Inflammatory macrophage treated with lipopolysaccharide for 4 hours (primary cell): ENCODE measurements at regions not wholly inside any gene's neighbourhood (a gene's known extent, or its start where the extent isn't known, plus 50 kb on each side); places are given as distances from the start of the nearest gene placed in this dataset.

Source experiments
- DNase-seq: peaks from one replicate; pipeline ENCODE4 v3.0.0-alpha.2; 2020

DNA sequence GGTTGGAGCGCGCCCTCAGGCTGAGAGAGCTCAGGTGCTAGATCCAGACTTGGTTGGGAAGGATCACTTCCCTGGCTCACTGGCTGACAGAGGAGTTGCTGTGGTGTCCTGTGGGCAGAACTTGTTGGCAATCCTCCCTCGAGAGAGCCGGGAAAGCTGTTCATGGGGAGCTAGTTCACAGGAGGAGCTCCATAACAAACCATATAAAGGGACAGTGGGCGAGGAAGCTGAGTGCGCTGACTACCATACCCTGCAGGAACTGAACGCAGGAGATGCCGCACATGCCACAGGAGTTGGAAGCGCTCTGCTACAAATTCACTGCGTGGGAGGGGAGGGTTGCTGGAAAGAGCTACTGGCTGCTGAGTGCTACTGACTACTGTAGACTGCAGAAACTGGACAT lies 243.2 kb downstream of the OGFRL1 start:
- no peak for DNase-seq

DNA sequence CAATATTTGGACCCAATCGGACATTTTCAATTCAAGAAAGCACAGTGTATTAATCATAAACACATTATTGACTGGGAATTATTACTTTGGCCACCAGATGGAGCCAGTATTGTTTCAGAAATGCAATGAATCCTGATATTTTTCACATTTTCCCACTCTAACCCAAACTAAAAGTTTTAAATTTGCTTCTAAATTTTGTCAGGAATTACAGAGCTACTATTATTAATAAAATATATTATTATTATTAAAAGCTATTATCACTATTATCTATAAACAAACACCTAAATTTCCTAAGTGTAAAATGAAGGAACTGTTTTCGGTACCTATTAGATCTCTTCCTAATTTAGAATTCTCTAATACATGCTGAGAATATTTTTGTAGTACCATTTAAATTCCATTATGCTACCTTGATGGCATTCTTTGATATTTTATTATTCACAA lies 245.3 kb downstream of the OGFRL1 start:
- peak; percentile 10 for DNase-seq

DNA sequence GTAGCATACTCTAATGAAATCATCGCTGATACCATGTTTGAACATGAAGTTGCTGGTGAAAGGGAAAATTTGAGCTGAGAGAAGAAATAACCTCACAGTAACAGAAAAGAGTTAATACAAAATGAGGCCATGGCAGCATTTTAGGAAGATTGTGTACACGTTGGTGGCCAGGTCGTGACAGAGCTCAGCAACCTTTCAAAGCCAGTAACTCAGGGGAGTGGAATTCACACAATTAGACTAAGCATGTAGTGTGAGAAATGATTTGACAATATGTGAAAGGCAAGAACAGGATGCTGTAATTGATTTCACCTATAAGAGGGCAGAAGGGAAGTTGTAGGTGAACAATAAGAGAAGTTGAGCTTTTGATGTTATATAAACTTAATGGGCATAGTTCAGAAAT lies 246.3 kb downstream of the OGFRL1 start:
- no peak for DNase-seq

DNA sequence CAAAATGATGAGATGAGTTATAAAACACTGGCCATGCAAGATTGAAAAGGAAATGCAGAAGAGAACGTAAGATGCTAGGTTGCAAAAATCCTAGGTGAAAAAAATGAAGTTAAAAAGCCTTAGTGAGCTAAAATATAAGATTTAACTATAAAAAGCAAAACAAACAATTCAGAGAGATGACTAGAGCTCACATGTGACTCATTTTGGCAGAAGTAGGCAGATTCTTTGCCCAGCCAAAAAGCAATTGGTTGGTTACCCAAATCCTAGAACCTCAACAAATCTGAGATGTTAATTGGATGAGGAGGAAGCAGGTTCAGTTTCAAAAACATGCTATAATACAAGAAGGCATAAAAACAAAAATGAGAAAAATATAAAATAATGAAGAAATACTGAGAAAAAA lies 249.1 kb downstream of the OGFRL1 start:
- no peak for DNase-seq

DNA sequence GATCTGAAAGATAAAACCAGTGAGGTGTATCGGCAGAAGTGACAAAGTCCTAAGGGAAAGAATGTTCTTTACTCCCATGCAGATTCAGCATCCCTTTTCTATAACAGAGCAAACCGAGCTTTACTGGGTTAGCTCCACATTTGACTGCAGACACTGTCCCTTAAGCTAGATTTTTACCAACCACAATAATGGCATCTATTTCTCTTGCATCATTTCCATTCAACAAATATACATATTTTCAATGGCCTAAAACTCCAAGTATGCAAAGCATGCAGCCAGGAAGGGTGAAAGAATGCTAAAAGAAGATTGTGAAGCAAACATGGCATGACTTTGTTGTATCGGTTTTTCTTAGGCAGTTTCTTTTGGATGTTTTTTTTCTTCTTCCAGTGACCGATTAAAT lies 255.4 kb downstream of the OGFRL1 start:
- no peak for DNase-seq

DNA sequence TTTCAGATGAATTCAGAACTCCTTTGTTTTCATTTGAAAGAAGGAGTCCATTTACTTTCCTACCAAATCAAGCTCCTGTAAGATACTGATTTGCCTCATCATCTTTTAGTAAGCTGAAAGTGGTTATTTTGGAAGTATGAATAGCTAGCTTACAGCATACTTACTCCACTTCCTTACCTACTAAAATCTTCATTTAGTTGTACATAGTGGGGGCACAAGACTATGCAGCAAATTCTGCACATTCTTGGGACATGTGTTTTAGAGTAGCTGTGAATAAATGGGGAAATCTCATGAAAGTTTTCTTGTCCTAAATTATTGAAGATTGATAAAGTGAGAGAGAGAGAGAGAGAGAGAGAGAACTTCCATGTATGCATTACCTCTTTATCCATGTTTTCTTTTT lies 256.3 kb downstream of the OGFRL1 start:
- DNase-seq = no peak

DNA sequence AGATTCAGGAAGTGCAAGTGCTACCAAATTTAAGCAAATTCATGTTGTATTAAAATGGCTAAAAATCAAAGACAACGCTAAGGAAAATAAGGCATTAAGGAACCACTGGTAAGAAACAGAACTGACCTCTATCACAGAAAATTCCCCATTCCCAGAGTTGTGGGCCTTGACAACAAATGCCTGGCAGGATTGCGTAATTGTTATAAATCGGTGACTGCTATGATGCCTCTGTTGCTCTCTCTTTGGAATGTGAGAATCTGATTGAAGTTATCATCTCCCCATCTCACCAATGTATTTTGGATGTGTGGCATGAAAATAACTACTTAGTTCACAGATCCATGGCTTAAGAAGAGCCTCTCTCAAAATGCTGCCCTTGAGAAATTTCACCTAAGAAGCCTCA lies 257.3 kb downstream of the OGFRL1 start:
- DNase-seq = no peak

DNA sequence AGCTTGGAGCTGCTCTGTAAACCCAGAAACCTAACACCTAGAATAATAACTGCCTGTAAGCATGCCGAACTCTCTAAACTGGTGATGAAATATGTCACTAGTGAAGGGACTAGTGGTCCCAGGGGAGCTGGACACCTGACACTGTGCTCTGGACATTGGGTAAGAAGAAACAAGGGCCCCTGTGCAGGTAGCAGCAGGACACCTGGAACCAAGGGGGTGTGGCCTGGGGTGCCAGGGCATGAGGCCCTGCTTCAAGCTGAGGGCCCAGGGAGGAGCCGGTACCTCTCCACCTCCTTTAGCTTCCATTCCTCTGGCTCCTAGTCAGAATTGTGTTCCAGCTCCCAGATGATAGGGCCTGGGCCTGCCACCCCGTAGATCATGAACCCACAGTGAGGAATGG lies 263.2 kb downstream of the OGFRL1 start:
- no peak for DNase-seq

DNA sequence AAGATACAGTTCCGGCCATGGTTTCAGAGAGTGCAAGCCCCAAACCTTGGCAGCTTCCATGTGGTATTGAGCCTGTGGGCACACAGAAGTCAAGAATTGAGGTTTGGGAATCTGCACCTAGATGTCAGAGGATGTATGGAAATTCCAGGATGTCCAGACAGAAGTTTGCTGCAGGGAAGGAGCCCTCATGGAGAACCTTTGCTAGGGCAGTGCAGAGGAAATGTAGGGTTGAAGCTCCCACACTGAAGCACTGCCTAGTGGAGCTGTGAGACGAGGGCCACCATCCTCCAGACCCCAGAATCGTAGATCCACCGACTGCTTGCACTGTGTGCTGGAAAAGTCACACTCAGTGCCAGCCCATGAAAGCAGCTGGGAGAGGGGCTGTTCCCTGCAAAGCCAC lies 267.5 kb downstream of the OGFRL1 start:
- DNase-seq = no peak

DNA sequence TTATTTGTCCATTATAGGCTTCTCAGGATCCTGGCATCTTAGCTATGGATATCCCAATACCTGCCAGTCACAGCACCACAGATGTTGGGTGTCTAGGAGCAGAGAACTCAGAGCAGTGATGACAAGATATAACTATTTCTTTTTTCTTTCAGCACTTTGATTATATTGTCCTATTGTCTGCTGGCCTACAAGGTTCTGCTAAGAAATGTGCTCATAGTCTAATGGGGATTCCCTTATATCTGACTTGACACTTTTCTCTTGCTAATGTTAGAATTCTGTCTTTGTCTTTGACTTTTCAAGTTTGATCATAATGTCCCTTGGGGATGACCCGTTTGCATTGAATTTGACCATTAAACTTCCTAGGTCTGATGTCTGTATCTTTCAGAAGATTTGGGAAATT lies 270.4 kb downstream of the OGFRL1 start:
- no peak for DNase-seq

DNA sequence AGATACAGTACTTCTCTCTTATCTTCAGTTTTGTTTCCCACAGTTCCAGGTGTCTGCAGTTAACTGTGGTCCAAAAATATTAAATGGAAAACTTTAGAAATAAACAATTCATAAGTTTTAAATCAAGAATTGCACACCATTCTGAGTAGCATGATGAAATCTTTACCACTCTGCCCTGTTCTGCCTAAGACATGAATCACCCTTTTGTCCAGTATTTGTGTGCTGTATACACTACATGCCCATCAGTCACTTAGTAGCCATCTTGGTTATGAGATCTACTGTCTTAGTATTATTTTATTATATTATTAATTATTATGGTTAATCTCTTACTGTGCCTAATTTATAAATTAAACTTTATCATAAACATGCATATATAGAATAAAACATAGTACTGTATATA lies 279.0 kb downstream of the OGFRL1 start:
- no peak for DNase-seq

DNA sequence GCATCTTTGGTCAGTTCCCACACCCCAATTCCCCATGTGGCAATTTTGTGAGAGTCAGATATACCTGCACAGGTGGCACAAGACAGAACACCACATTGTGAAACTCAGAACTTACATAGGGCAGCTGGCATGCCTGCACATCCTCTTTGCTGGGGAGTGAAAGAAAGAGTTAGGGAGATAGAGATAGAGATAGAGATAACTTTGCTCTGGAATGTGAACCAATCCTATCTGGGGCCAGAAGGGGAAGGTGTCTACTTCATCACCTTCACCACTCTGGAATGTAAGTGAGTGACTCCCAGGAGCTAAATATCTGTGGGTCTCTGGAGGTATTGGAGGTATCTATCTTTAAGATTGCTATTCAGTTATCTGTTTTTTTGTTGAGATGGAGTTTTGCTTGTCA lies 289.2 kb downstream of the OGFRL1 start:
- DNase-seq = no peak

DNA sequence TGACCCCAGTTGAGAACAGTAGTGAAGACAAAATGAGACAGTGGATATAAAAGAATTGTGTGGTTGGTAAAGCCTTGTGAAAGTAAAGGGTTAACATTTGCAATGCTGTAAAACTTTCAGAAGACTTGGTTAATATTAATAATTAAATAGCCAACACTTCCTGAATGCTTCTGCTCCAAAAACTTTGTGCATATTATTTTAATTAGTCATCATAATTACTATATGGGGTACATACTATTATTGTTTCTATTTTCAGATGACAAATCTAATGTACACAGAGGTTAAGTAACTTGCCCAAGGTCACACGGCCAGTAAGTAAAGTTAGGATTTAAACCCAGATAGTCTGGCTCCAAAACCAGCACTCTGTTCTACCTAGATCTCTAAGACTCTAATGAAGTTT lies 291.3 kb downstream of the OGFRL1 start:
- DNase-seq = no peak

DNA sequence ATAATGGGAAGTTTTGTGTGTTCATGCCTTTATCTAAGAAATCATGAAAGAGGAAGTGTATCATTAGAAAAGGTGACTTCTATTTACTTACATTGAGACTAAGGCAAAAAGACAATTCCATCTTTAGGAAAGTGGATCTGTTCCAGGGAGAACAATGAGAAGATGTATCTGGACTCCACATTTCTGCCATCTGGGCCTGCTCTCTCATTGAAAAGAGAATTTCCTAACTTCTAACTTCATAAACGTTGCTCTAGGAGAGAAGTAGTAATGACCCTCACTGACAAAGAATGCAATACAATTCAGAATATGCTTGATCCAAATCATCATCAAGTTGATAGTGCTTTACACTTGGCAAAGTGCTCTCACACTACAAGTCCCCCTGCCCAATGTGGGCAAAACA lies 294.2 kb downstream of the OGFRL1 start:
- DNase-seq = no peak

DNA sequence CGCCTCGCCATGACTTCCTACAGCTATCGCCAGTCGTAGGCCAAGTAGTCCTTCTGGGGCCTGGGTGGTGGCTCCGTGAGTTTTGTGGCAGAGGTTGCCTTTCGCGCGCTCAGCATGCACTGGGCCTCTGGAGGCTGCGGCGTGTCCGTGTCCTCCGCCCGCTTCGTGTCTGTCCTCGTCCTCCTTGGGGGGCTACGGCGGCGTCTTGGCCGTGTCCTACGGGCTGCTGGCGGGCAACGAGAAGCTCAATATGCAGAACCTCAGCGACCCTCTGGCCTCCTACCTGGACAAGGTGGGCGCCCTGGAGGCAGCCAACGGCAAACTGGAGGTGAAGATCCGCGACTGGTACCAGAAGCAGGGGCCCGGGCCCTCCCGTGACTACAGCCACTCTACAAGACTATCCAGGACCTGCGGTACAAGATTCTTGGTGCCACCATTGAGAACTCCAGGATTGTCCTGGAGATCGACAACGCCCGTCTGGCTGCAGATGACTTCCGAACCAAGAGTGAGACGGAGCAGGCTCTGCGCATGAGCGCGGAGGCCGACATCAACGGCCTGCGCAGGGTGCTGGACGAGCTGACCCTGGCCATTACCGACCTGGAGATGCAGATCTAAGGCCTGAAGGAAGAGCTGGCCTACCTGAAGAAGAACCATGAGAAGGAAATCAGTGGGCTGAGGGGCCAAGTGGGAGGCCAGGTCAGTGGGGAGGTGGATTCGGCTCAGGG lies 296.3 kb downstream of the OGFRL1 start:
- no peak for DNase-seq

DNA sequence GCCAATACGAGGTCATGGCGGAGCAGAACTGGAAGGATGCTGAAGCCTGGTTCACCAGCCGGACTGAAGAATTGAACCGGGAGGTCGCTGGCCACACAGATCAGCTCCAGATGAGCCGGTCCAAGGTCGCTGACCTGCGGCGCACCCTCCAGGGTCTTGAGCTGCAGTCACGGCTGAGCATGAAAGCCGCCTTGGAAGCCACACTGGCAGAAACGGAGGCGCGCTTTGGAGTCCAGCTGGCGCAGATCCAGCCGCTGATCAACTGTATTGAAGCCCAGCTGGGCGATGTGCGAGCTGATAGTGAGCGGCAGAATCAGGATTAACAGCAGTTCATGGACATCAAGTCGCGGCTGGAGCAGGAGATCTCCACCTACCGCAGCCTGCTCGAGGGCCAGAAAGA lies 296.9 kb downstream of the OGFRL1 start:
- DNase-seq = no peak

DNA sequence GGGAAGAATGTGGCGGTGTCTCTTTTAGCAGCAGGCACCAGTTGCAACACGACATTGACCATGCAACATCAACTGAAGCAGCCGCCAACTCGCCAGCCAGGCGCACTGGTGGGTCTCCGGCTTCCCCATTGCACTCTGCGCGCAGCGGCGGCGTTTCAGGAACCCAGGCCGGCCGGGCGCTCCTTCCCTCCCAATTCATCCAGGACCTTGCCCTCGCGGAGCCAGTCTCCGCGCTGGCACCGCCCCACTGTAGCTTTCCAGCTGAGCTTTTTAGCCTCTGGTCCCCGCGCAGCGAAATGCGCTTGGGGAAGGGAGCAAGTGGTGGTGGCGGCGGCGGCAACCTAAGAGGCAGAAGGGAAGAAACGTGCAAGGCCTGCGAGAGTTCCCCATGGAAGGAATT lies 297.9 kb upstream of the RIMS1 start:
- DNase-seq = no peak

DNA sequence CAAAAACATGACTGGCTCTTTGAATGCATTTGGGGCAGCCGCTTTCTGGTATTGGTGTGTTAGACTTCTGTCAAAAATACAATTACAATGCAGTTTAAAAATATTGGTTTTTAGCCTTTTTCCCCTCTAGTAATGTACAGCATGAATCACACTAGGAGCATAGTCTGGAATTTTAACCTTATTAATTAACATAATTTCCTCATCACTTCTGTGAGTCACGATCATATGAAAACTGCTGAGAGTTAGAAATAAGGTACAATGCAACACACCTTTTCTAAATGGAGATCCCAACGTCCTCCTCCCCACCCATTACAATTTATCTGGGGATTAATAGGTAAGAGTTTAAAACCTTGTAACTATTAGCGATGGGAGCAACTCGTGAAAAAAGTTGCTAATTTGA lies 297.1 kb upstream of the RIMS1 start:
- DNase-seq = no peak

DNA sequence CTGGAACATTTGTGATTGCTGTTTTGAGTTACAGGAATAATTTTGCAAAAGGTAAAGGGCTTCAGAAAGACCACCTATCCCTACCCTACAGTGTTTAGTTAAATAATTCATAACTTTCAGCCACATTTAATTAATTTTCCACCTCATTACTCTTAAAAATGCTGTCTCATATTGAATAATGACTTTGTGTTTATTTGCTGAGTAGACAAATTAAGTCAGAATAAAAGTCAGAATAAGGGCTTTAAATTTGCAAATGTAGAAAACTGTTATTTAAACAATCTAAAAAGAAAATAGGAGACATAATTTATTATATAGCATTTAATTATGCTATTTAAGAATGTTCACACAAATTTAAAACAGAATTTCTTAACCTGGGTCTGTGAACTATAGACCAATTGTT lies 293.7 kb upstream of the RIMS1 start:
- DNase-seq = no peak

DNA sequence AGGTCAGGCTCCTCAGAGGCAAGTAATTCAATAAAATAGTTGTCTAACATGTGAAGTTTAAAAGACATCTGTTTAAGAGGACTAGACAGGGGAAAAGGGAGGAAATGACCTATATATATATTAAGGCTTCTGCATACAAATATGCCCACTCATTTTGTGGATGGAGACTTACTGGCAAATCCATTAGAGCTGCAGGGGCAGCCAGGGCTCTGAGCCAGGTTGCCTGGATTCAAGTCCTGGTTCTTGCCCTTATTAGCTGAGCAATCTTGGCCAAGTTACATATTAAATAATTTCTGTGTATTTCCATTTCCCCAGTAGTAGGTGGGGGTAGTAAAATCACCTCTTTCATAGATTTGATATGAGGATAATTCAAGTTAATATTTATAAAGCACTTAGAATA lies 287.0 kb upstream of the RIMS1 start:
- no peak for DNase-seq

DNA sequence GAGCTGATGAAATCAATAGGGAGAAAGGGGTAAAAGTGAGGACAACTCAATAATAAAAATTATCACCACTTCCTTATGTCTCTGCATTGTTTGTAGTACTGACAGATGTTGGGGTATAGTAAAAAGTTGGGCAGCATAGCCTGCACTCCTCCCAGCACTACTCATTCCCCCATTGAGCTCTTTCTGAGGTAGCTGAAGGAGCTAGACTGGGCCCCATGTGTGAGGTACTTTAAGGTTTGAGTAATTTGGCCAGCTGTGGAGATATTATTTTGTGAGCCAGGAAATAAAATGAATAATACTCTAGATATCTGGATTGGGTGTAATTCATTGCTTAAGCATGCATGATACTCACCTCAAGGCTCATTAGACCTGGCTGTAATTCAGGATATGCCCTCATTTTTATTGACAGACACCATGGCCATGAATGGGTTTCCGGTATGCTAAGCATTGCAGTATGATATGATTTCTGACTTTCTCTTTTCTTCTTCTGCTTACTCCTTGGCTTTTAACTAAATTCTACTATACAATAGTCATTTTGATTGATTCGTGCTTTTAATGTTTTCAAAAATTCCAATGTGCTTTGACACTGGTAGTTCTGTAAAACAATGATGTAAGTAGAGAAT lies 283.9 kb upstream of the RIMS1 start:
- no peak for DNase-seq

DNA sequence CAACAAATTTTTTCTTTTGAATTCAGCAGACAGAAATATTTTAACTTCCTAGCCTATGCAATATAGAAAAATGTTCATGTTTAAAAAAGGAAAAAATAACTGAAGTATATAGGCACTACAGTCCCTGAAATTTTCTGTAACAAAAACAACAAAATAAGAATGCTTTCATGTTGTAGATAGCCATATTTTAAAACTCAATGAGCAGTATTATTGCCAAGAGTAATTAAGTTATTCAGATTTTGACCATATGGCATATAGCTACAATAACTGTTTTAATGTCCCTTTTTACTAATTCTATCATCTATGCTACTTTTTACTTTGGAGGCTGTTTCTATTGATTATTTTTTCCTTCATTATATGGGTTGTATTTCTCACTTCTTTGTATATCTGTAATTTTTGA lies 283.3 kb upstream of the RIMS1 start:
- no peak for DNase-seq

DNA sequence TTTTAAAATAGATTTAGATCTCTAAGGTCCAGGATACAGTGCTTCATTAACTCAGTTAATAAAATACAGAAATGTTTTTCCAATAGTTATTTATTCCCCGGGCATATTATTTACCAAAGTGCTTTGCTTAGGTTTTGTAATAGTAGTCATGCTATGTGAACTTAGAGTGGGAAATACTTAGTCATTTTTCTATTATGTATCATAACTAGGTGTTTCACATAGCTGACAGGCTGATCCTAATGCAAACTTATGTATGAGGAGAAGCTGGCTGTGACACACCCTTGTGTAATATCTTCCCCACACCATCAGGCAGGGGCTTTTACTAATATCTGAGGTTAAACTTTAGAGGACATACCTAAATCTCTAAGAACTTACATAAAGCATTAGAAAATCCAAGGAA lies 277.7 kb upstream of the RIMS1 start:
- DNase-seq = no peak

DNA sequence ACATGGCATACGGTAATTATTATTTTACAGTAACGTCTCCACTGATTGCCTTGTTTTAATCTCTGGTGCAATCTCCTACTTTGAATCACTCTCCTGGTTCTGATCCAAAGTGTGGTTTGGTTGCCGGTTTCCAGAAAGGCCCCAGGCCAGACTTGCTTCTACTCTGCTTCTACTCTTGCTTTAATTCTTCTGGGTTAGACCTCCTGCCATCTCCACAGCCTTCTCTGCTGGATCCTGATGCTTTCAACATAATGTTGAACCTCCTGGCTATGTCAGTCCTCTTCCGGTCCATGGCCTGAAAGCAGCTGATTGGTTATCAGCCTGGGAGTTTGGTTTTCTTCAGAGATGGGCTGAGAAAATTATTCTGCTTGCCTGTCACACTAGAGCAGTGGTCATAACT lies 266.5 kb upstream of the RIMS1 start:
- no peak for DNase-seq

DNA sequence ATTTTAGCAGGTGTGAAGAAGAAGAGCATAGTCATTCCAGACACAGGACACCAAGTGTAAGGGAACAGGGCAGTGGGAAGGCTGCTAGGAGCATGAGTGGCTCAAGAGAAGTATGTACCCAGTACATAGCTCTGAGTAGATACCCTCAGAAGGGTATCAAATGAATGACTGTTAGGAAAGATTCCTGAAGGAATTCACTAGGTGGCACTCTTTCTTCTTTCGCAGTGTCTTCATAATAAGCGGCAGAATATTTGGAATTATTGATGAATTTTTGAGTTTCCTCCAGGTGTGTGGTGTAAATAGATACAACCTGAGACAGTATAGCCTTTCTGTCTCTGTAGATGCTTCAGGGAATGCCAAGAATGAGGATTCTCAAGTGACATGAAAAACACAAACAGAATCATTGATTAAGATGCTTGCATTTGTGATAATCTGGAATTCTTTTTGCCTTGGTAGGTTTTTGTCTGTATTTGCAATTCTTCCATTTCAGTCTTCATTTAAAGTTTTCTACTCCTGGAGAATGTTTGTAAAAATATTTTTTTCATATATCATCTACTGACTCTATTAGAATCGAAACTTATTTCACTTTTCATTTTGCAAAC lies 264.3 kb upstream of the RIMS1 start:
- peak; percentile 2 for DNase-seq
